ENCODE measurements at regions not wholly inside any gene's neighbourhood (a gene's known extent, or its start where the extent isn't known, plus 50 kb on each side); places are given as distances from the start of the nearest gene placed in this dataset.

DNA sequence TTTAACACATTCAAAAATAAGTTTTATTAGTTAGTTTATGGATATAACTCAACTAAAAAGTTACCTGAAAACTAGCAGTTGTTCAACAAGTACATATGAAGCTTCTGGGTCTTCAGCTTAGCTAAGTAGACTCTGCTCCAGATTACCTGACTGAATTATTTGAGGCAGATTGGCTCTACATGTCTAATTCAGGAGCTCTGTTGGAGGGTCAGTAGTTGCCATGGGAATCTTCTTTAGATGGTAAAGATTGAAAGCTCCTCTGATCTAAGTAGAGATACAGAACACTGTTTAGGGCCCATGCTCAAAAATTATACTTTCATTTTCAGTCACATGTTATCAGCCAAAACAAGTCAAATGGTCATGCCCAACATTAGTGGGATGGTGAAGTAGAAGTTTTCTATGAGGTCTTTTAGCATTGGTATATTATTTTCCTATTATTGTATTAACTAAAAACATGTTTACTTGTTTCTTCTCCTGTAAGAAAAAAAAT, 1476.9 kb downstream of the OTOL1 start:
- TF ChIP-seq, protein P1, sequence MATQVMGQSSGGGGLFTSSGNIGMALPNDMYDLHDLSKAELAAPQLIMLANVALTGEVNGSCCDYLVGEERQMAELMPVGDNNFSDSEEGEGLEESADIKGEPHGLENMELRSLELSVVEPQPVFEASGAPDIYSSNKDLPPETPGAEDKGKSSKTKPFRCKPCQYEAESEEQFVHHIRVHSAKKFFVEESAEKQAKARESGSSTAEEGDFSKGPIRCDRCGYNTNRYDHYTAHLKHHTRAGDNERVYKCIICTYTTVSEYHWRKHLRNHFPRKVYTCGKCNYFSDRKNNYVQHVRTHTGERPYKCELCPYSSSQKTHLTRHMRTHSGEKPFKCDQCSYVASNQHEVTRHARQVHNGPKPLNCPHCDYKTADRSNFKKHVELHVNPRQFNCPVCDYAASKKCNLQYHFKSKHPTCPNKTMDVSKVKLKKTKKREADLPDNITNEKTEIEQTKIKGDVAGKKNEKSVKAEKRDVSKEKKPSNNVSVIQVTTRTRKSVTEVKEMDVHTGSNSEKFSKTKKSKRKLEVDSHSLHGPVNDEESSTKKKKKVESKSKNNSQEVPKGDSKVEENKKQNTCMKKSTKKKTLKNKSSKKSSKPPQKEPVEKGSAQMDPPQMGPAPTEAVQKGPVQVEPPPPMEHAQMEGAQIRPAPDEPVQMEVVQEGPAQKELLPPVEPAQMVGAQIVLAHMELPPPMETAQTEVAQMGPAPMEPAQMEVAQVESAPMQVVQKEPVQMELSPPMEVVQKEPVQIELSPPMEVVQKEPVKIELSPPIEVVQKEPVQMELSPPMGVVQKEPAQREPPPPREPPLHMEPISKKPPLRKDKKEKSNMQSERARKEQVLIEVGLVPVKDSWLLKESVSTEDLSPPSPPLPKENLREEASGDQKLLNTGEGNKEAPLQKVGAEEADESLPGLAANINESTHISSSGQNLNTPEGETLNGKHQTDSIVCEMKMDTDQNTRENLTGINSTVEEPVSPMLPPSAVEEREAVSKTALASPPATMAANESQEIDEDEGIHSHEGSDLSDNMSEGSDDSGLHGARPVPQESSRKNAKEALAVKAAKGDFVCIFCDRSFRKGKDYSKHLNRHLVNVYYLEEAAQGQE (IDR thresholded peaks at IDR 0.05; ENCODE audit: low read depth, low read length): no peak
- TF ChIP-seq, protein P2, sequence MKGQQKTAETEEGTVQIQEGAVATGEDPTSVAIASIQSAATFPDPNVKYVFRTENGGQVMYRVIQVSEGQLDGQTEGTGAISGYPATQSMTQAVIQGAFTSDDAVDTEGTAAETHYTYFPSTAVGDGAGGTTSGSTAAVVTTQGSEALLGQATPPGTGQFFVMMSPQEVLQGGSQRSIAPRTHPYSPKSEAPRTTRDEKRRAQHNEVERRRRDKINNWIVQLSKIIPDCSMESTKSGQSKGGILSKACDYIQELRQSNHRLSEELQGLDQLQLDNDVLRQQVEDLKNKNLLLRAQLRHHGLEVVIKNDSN (IDR thresholded peaks at IDR 0.05; ENCODE audit: borderline replicate concordance, extremely low read length, insufficient read depth, low read depth, low read length): no peak
- TF ChIP-seq, protein P3, sequence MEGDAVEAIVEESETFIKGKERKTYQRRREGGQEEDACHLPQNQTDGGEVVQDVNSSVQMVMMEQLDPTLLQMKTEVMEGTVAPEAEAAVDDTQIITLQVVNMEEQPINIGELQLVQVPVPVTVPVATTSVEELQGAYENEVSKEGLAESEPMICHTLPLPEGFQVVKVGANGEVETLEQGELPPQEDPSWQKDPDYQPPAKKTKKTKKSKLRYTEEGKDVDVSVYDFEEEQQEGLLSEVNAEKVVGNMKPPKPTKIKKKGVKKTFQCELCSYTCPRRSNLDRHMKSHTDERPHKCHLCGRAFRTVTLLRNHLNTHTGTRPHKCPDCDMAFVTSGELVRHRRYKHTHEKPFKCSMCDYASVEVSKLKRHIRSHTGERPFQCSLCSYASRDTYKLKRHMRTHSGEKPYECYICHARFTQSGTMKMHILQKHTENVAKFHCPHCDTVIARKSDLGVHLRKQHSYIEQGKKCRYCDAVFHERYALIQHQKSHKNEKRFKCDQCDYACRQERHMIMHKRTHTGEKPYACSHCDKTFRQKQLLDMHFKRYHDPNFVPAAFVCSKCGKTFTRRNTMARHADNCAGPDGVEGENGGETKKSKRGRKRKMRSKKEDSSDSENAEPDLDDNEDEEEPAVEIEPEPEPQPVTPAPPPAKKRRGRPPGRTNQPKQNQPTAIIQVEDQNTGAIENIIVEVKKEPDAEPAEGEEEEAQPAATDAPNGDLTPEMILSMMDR (IDR thresholded peaks at IDR 0.05 in 2 of 3, conservative IDR thresholded peaks at IDR 0.05 in 1 of 3; ENCODE audit: control insufficient read depth in 2 of 3, extremely low read depth in 1 of 3, insufficient read depth in 1 of 3, low read depth in 3 of 3, low read length in 3 of 3): no peak
- TF ChIP-seq EP300 (IDR thresholded peaks at IDR 0.05; ENCODE audit: borderline replicate concordance in 1 of 2, control insufficient read depth in 1 of 2, low read depth in 2 of 2, low read length in 2 of 2) (no peak), SMC3 (IDR thresholded peaks at IDR 0.05; ENCODE audit: borderline replicate concordance, low read length) (no peak)
